ENCODE measurements at regions not wholly inside any gene's neighbourhood (a gene's known extent, or its start where the extent isn't known, plus 50 kb on each side); places are given as distances from the start of the nearest gene placed in this dataset.

- Mint-ChIP-seq H3K9me3 (peaks cover 14% of the 10 kb centered on the region), H3K4me1 (peaks cover 56% of the 10 kb centered on the region), H3K36me3 (ENCODE audit: low read depth) (no peaks in the 10 kb centered on the region), H3K27me3 (ENCODE audit: low read depth, poor library complexity) (peaks cover 16% of the 10 kb centered on the region), H3K4me3 (no peak overlapping the region), H3K27ac (no peak overlapping the region)
- TF ChIP-seq CTCF (IDR thresholded peaks at IDR 0.05): no peak
- DNase-seq: no peak
Observed at GRCh38 chr21:32136546-32136945, 142.3 kb downstream of the MIS18A start.

GRCh38 chr21:32135401-32136363, 143.2 kb downstream of the MIS18A start:
- Mint-ChIP-seq H3K36me3 (ENCODE audit: low read depth) (no peaks in the 10 kb centered on the region), H3K27me3 (ENCODE audit: low read depth, poor library complexity) (peaks cover 16% of the 10 kb centered on the region), H3K27ac (no peak overlapping the region), H3K9me3 (peaks cover 16% of the 10 kb centered on the region), H3K4me3 (no peak overlapping the region), H3K4me1 (peaks cover 57% of the 10 kb centered on the region)
- no peak for DNase-seq
- no peak for TF ChIP-seq CTCF (IDR thresholded peaks at IDR 0.05)

- Mint-ChIP-seq H3K27ac (peak overlapping the region; percentile 53), H3K9me3 (peaks cover 16% of the 10 kb centered on the region), H3K4me3 (peak overlapping the region; percentile 11), H3K4me1 (peaks cover 48% of the 10 kb centered on the region), H3K36me3 (ENCODE audit: low read depth) (no peaks in the 10 kb centered on the region), H3K27me3 (ENCODE audit: low read depth, poor library complexity) (peaks cover 15% of the 10 kb centered on the region)
- TF ChIP-seq CTCF (IDR thresholded peaks at IDR 0.05): no peak
- no peak for DNase-seq
Observed at GRCh38 chr21:32134441-32135130, 144.3 kb downstream of the MIS18A start.

GRCh38 chr21:32132881-32133280, 146.0 kb downstream of the MIS18A start:
- peaks cover 10% of the 10 kb centered on the region for H3K27me3 Mint-ChIP-seq (ENCODE audit: low read depth, poor library complexity)
- peak overlapping the region; percentile 91 for H3K27ac Mint-ChIP-seq
- no peak for DNase-seq
- no peak for TF ChIP-seq CTCF (IDR thresholded peaks at IDR 0.05)
- peaks cover 48% of the 10 kb centered on the region for H3K4me1 Mint-ChIP-seq
- peaks cover 29% of the 10 kb centered on the region for H3K9me3 Mint-ChIP-seq
- no peaks in the 10 kb centered on the region for H3K36me3 Mint-ChIP-seq (ENCODE audit: low read depth)
- H3K4me3 Mint-ChIP-seq: no peak overlapping the region

- H3K36me3 Mint-ChIP-seq (ENCODE audit: low read depth): no peaks in the 10 kb centered on the region
- H3K9me3 Mint-ChIP-seq: peaks cover 30% of the 10 kb centered on the region
- H3K27me3 Mint-ChIP-seq (ENCODE audit: low read depth, poor library complexity): peaks cover 10% of the 10 kb centered on the region
- no peak for DNase-seq
- TF ChIP-seq CTCF (IDR thresholded peaks at IDR 0.05): no peak
- peaks cover 48% of the 10 kb centered on the region for H3K4me1 Mint-ChIP-seq
- peak overlapping the region; percentile 91 for H3K27ac Mint-ChIP-seq
- no peak overlapping the region for H3K4me3 Mint-ChIP-seq
Observed at GRCh38 chr21:32132409-32132808, 146.4 kb downstream of the MIS18A start.

Data from nephron progenitor cell (in vitro differentiated cells).